Amygdala (tissue), 56 donors: ENCODE measurements at regions not wholly inside any gene's neighbourhood (a gene's known extent, or its start where the extent isn't known, plus 50 kb on each side); places are given as distances from the start of the nearest gene placed in this dataset.

Source experiments
- DNase-seq, 56 donors: peaks; one replicate each; lab custom pipeline; 2025; lab: John Stamatoyannopoulos, UW

DNA sequence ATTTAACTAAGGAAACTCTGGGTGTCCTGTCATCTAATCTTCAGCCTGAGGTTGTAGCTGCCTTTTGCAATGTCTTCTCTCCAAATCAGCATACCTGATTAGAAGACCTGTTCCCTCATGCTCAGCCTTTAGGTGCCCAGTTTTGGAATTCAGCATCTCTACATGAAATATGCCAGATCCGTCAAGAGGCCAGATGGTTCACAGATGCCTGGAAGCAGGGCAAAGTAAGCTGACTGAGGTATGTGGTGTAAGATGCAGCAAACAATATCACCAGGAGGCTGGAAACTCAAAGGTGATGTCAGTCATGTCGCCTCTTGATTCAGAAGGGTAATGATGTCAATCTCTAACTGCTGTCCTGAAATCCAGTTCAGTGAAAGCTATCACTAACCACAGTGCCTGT lies 324.4 kb downstream of the PRELID2 start:
- DNase-seq, result no peak

DNA sequence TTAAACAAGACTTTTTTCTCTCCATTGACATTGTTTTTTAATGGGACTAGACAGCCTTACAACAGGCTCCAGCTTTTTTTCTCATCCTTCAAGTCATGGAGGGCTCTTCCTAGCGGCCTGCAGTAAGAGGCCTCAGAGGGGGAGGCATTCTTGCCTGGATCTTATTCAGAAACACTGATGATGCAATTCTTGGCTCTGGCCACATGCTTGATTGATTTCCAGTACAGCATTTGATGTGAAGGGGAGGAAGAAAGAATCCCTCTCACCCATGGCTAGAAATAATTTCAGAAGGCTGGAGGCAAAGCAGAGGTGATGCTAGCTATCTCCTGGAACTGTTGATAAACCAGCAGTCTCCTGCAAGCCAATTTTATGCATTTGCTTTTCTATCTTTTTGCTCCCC lies 324.8 kb downstream of the PRELID2 start:
- no peak for DNase-seq

GRCh38 chr5:145509336-145510136 lies 325.6 kb downstream of the PRELID2 start:
- DNase-seq, result no peak

DNA sequence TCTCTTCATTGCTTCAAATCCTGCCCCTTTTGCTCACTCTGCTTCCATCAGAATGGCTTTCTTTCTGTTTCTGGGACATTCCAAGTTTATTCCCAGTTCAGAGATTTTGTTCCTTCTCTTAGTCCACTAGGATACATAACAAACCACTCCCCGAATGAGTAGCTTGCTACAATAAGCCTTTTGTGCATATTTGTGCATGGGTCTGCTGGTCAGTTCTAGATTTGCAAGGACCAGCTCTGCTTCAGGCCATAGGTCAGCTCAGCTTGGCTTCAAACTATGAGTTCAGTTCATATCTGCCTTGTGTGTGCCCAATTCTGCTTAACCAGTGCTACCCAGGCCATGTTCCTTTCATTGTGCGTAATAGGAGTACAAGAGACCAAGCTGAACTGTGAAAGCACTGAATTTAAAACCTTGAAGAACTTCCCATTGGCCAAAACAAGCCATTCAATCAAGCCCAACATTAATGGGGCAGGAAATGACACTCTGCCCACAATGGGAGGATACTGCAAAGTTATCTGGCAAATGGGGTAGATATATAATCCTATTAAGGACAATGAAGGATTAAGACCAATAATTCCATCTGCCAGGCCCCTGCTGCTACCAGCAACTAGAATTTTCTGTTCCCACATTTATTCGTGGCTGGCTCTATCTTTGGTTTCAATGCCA lies 328.8 kb downstream of the PRELID2 start:
- no peak for DNase-seq

DNA sequence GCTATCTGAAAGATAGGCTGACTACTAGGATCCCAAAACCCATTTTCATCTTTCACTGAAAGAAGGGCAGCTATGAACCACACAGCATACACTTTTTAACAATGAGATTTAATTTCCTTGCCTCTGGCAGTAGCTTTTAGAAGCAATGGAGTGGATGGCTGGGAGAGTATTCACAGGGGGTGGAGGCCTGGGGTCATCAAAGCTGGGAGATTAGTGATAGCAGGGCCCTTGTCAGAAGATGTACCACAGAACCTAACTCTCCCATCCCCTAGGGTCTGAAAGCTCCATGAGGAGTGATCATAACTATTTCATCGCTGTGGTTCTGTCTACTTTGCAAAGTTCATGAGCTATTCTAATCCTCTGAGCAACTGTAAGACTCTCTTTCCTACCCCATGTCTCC lies 332.2 kb downstream of the PRELID2 start:
- DNase-seq, result no peak

DNA sequence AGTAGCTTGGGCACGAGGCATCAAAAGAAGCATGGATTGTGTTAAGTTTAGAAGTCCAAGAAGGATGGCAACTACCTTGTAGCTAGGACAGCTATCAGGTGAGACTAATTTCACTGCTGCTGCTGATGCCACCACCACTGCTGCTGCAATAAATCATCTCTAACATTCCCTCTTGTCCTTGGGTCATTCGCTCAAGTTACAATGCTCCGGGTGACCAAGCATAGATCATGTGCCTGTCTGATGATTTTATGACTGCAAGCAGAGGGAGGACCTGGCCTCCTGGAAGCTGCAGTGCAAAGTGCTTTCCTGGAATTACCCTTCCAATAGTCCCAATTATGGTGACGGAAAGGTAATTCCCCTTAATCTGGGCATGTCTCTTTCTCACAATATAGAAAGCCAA lies 334.4 kb downstream of the PRELID2 start:
- no peak for DNase-seq

DNA sequence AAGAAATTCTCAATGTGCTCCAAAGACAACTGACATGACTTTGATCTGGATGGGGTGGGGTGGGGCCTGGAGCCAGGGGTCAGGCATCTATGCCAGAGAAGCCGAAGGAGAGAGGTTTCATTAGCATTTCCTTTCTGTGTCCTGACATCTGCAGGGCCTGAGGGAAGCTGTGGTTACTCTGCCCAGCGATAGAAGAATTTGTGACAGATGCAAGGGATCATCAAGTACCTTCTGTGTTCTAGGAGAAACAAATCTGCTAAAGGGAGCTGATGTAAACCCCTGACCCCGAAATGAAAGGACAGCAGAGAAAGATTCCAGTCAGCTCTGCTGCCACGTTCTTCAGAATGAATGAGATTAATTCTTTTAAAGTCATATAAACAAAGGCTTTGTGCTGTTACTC lies 335.7 kb downstream of the PRELID2 start:
- no peak for DNase-seq

DNA sequence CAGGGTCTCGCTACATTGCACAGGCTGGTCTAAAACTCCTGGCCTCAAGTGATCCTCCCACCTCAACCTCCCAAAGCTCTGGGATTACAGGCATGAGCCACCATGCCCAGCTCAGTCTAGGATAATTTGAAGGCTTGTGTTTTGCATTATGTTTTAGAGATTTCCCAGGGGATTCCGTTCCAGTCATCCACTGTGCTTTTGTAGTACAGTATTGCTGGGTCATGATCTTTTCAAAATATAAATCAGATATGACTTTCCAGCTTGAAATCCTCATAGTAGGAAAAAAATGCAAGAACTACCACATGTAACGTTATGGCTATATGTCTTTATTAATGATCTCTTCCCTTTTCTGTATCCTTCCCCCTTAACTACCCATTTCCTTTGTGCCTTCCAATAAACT lies 338.1 kb downstream of the PRELID2 start:
- no peak for DNase-seq

GRCh38 chr5:145495741-145496140 lies 339.4 kb downstream of the PRELID2 start:
- no peak for DNase-seq

DNA sequence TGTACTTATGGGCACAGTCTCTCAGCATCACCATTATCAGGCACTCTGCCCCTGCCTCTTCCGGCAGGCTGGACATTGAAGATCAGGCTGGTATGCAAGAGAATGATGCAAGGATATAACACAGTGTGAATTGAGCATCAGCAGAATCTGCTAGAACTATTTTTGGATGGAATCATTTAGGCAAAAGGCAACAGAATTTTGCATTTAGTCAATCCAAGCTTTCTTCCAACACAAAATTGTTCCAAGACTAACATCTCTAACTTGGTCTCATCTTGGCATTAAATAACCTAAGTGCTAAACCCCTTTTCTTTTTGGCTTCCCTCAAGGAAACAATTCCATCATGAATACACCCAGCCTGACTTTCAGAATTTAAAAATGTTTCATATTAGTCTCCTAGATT lies 339.9 kb downstream of the PRELID2 start:
- DNase-seq, result no peak

DNA sequence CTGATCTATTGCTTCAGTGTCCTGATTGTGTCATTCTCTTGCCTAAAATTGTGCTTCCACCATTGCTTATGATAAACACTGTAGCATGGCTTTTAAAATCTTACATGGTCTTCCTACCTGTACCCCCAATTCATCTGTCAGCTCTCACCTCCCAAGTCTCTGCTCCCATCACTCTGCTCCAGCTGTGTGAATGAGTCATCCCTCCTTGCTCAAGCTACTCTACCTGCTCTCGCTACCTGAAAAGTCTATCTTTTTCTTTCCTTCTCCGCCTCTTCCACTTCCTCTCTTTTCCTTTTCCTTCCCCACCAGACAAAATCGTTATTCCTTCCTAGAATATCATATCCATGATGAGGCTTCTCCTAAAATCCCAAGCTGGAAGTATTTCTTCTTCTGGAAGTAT lies 341.7 kb downstream of the PRELID2 start:
- no peak for DNase-seq

GRCh38 chr5:145489516-145489915 lies 345.6 kb downstream of the PRELID2 start:
- DNase-seq, result no peak

DNA sequence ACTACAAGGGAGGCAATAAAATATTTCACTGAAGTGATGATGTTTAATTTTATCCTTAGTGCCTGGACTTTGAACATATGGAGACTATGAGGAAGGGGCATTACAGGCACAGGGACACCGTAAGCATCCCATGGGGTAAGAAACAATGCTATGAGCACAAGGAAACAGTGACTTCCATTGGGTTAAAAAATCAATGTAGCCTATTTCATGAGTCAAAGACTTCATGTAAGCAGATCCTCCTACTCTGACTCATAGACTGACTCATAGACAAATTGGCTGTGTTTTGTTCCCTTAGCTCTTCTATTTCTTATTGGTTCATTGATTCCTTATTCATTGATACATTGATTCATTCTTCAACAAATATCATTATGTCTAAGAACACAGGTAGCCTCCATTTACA lies 351.0 kb downstream of the PRELID2 start:
- DNase-seq, result no peak

- DNase-seq, result no peak
Measured at GRCh38 chr5:145483212-145483611, 351.9 kb downstream of the PRELID2 start.

GRCh38 chr5:145479857-145480256 lies 355.3 kb downstream of the PRELID2 start:
- DNase-seq, result no peak

DNA sequence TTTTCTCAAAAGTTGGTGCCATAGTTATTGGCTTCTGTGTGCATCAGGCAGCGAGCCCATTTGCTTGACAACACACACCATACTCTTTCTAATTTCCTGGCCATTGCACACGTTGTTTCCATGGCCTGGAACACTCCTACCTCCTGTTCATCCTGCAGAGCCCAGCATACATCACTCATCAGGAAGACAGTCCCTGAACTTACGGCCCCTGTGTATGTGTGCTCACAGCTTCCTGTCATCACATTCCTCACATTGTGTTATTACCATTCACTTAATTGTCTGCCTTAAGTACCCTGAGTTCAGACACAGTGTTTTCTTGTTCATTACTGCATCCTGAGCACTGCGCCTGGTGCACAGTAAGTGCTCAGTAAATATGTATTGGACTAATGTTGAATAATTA lies 355.9 kb downstream of the PRELID2 start:
- DNase-seq, result no peak

- DNase-seq, result no peak
Measured at GRCh38 chr5:145478651-145479050, 356.5 kb downstream of the PRELID2 start.

DNA sequence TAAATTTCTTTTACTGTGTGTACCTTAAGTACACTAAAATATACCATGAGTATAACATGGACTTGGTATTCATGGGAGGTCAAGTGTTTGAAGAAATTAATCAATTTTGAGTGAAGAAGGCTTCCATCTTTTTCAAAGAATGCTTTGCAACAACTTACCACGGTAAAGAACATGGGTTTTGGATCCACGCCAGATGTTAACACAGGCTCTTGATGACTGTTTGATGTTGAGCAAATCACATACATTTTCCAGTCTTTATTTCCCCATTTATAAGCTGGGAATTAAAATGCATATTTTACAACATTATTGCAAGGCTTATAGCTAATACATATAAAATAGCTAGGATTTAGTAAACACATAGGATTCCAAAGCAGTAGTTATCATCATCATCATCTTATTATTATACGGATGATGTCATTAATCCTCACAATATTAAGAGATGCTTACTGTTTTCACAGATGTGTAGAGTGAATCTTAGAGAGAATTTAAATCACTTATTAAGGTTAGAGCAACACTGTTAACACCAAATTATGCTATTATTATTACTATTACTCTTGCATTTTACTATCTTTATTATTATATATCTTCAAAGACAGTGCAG lies 362.0 kb downstream of the PRELID2 start:
- DNase-seq, result no peak

- no peak for DNase-seq
Measured at GRCh38 chr5:145471831-145472612, 363.1 kb downstream of the PRELID2 start.

DNA sequence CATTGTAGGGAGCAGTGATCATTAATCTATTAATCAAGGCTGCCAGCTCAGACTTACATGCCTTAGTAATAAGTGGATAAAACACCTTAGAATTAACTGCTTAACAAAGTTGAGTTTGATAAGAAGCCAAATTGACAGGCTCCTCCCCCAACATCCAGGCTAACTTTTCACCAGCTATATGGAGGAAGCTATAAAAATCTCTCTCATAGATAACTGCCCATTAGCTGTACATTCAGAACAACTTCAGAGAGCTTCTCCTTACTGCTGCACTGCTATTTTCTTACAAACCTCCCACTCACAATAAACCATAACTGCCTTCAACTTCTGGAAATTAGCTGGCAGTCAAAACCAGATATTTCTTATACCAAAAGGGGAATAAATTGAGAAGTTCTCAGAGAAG lies 364.1 kb downstream of the PRELID2 start:
- DNase-seq, result no peak

DNA sequence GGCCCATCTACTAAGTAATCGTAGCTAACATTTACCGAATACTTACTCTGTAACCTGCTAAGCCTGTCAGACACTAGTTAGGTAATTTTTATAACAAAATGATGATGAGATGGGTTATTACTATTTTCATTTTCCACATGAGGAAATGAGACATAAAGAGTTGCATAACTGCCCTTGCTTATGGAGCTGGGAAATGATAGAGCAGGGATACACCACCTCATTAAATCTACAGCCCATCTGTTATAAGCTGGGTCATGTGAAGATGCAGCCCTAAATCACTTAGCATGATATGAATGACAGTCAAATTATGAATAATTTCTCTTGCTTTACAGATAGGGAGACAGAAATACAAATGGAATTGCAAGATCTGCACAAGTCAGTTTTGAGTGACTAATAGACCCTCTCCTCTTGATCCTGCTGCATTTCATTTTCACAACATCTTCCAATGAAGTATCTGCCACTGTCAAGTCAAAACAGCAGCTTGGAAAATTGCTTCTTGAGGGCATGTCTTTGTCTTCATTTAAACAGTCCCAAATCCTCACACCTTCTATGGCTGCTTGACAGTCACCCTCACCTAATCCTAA lies 364.7 kb downstream of the PRELID2 start:
- no peak for DNase-seq
